ENCODE measurements at regions not wholly inside any gene's neighbourhood (a gene's known extent, or its start where the extent isn't known, plus 50 kb on each side); places are given as distances from the start of the nearest gene placed in this dataset.

- in situ Hi-C loops (cut with MboI; ENCODE audit: low pct_unique_long_range_greater_than_20kb, low sequenced_read_pairs, unreplicated experiment), result no loop called here
- TF ChIP-seq CTCF (IDR thresholded peaks at IDR 0.05; ENCODE audit: extremely low read depth, insufficient read depth, missing control alignments), result no peak
- no peak for DNase-seq (ENCODE audit: low spot score)
Measured at GRCh38 chr2:5172923-5173322, 519.3 kb upstream of the SOX11 start.

DNA sequence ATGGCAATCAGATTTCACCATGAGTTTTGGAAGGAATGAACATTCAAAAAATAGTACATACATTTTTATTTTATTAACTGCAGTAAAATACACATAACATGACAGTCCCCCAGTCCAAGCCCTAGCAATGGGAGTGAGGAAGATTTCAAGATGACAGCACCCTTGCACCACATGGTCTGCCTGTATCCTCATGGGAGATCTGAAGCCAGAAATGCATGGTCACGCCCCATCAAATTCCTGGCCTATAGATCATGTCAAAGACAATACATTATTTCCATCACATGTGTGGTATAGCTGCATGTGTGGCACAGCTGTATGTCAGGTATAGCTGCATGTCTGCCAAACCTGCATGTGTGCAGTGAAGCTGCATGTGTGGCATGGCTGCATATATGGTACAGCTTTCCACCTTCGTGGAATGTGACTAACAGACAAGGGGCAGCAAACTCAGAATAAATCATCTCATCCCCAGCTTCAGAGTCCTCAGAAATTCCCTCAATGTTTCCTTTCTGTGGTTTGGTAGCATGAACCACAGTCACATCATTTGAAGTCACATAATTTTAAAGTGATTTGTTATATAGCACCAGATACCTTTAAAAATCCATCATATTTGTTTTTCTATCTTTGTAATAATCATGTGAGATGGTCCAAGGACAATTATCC lies 518.2 kb upstream of the SOX11 start:
- DNase-seq (ENCODE audit: low spot score), result no peak
- in situ Hi-C loops (cut with MboI; ENCODE audit: low pct_unique_long_range_greater_than_20kb, low sequenced_read_pairs, unreplicated experiment), result no loop called here
- TF ChIP-seq CTCF (IDR thresholded peaks at IDR 0.05; ENCODE audit: extremely low read depth, insufficient read depth, missing control alignments), result no peak

GRCh38 chr2:5175231-5175630 lies 517.0 kb upstream of the SOX11 start:
- in situ Hi-C loops (cut with MboI; ENCODE audit: low pct_unique_long_range_greater_than_20kb, low sequenced_read_pairs, unreplicated experiment), result no loop called here
- DNase-seq (ENCODE audit: low spot score), result no peak
- no peak for TF ChIP-seq CTCF (IDR thresholded peaks at IDR 0.05; ENCODE audit: extremely low read depth, insufficient read depth, missing control alignments)

DNA sequence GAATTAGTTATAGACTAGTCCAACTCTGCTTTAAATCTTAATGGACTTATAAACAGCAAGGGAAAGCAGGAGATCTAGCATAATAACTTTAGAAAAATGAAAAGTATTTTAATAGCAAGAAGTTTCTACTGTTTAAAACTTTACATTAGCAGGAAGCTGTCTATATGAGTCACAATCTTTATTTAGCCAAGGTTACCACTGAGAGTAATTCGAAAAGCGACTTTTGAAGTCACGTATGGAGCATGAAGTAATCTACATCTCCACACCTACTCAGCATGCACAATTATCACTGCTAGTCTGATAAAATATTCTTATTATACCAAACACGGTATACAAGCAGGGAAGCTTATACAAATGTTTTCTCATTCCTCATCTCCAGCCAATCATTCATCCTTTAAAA lies 515.4 kb upstream of the SOX11 start:
- in situ Hi-C loops (cut with MboI; ENCODE audit: low pct_unique_long_range_greater_than_20kb, low sequenced_read_pairs, unreplicated experiment), result no loop called here
- TF ChIP-seq CTCF (IDR thresholded peaks at IDR 0.05; ENCODE audit: extremely low read depth, insufficient read depth, missing control alignments), result no peak
- no peak for DNase-seq (ENCODE audit: low spot score)

GRCh38 chr2:5183031-5183430 lies 509.2 kb upstream of the SOX11 start:
- DNase-seq (ENCODE audit: low spot score), result no peak
- no peak for TF ChIP-seq CTCF (IDR thresholded peaks at IDR 0.05; ENCODE audit: extremely low read depth, insufficient read depth, missing control alignments)
- in situ Hi-C loops (cut with MboI; ENCODE audit: low pct_unique_long_range_greater_than_20kb, low sequenced_read_pairs, unreplicated experiment), result no loop called here

GRCh38 chr2:5187283-5187682 lies 504.9 kb upstream of the SOX11 start:
- DNase-seq (ENCODE audit: low spot score), result no peak
- TF ChIP-seq CTCF (IDR thresholded peaks at IDR 0.05; ENCODE audit: extremely low read depth, insufficient read depth, missing control alignments), result no peak
- in situ Hi-C loops (cut with MboI; ENCODE audit: low pct_unique_long_range_greater_than_20kb, low sequenced_read_pairs, unreplicated experiment), result no loop called here
